DMS53 (cell line): ENCODE measurements at regions not wholly inside any gene's neighbourhood (a gene's known extent, or its start where the extent isn't known, plus 50 kb on each side); places are given as distances from the start of the nearest gene placed in this dataset.
A peak's percentile ranks its signal among the peaks of the same experiment; 100 is the strongest.

Experiments used
- DNase-seq: peaks from one replicate; lab custom pipeline; 2025; lab: John Stamatoyannopoulos, UW

DNA sequence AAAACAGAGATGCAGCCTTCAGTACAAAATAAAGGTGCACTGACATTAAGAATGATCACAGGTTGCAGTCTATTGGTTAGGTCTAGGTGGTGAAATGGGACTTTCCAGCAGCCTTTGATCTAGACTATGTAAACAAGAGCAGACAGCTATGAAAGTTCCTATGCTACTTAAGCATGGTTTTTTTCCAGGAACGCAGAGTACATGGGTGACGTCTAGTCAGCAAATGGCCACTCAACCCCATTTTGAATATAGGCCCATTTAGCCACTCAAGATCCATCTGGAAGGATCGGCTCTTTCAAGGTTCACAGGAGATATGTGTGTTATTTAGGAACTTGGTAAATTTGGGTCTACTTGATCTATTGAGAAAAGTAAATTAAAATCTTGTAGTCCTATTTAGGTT, 1424.6 kb upstream of the LRRTM3 start:
- peak; percentile 96 for DNase-seq

DNA sequence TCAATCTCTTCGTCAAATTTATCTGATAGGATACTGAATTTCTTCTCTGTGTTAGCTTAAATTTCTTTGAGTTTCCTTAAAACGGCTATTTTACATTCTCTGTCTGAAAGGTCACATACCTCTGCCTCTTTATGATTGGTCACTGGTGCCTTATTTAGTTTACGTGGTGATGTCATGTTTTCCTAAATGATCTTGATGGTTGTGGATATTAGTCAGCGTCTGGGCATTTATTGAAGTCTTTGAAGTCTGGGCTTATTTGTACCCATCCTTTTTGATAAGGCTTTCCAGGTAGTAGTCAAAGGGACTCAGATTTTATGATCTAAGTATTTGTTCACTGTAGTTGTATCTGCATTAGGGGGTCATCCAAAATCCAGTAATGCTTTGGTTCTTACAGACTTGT, 1407.5 kb upstream of the LRRTM3 start:
- DNase-seq = peak; percentile 32

DNA sequence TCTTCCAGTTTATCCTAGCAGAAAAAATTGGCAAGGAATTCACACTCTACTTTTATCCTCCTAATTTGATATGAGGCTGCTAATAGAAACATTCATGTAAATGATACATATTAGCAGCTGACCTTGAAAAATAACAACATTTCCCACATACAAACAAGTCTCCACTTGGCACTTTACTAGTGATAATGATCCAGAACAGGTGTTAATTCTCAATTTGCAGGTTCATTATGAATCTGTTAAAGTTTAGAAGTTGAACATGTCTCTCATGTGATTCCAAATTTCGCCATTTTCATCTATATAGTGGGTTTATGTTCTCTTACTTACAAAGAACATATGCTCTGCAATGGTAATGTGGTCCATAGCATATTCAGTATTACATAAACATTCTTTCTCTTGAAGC, 1396.8 kb upstream of the LRRTM3 start:
- DNase-seq = no peak

DNA sequence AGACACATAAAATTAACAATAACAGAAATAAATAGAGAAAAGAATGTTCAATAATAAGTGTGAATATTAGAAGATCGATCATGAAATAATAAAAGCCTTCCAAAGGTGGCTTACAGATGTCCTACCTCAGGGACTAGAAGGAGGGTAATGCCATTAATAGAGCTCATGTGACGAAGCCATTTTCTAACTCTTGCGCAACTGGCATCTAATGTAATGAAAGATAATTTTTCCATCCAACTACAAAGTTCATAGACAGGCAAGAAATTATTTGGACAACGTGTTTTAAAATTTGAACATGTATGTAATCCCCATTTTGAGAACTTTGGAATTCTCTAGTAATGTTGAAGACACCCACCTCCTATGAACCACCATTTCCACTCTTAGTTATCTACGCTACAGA, 1394.3 kb upstream of the LRRTM3 start:
- no peak for DNase-seq

DNA sequence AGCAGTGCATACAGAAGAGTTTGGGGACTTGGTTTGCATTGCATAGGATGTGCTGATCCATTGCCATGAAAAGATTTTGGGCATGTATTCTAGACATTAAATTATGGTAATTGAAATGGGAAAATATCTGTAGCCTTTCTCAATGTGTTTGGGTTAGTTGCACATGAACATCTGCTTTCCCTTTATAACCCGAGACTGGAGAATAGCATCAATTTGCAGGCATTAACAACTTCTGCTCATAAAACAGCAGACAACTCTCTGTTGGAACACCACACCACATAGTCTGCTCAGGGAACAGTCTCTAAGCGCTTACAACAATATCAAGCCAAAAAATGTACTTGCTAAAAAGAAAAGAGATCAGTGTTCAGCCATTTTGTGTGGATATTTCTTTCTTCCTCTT, 1391.1 kb upstream of the LRRTM3 start:
- DNase-seq = no peak

DNA sequence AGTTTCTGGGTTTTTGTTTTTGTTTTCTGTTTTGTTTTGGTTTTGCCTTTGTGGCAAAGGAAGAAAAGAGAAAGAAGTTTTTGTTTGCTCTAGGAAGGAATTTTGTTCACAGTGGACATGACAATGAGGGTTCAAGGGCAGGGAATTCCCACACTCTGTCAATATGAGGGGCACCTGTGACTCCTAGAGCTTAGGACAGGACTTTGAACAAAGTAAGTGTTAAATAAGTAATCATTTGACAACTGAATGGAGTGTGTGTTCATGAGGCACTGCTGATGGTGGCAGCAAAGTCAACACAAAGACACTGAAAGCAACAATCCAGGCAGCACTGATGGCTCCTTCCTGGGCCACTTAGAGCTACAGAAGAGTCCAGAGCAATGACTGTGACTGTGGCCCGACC, 1381.1 kb upstream of the LRRTM3 start:
- DNase-seq = peak; percentile 8

DNA sequence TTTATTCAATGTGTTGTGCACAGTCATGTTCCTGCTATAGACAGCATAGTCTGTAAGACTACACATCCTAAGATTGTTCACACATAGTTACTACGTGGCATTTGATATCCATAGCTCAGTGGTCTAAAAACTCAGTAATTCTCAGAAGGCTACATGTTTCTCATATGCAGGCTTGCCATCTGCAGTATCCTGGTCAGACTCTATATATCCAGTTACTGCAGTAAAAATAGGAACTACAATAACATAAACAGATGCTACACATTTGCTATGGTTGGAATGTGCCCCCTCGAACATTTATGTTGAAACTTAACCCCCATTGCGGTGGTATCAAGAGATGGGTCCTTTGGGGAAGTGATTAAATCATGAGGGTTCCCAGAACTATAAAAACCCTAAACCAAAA, 1377.8 kb upstream of the LRRTM3 start:
- no peak for DNase-seq

DNA sequence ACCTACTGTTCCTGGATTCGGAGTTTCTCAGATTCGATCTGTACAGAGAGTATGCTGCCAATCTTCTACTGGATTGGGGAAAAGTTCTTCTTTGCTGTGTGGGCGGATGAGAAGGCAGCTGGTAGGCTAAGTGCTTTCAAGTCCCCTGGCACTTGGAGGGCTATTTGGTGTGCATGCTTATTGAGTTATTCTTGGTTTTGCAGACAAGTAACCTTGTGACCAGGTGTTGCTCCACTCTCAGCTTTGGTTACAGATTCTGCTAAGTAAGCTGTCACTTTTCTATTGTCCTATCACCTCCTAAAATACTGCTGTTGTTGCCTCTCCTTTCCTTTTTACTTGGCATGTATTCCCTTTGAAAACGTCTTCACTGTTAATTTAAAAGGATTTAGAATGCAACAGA, 1375.1 kb upstream of the LRRTM3 start:
- no peak for DNase-seq

DNA sequence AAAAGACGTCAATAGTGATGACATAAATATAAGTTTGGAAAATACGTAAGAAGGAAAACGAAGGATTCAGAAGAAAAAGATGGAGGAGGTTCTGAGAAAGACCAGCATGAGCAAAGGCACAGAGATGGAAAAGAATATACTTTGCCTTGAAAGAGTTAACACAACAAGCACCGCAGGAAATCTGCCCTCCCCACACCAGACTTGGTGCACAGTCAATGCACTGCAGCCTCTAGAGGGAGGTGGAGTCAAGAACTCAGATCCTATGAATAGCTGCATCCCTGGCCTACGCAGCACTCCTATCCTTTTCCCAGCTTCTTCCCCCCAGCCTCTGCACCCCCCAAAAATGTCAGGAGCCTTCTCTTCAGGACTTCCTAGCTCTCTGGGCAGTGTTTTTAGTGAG, 1370.6 kb upstream of the LRRTM3 start:
- DNase-seq = no peak

DNA sequence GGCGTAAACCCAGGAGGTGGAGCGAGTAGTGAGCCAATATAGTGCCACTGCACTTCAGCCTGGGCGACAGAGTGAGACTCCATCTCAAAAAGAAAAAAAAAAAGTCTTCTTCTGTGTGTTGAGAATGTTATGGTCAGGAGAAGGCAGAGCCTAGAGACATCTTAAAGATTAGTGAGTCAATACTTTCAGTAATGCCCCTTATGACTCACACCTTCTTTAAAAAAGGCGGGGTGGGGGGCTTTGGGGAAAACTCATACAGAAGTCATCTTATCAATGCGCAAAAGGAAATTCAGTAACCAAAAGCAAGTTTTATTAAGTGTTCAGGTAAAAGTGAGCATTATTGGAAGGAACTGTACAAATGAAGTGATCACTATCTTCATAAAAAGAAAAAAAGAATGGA, 1369.8 kb upstream of the LRRTM3 start:
- DNase-seq = no peak

DNA sequence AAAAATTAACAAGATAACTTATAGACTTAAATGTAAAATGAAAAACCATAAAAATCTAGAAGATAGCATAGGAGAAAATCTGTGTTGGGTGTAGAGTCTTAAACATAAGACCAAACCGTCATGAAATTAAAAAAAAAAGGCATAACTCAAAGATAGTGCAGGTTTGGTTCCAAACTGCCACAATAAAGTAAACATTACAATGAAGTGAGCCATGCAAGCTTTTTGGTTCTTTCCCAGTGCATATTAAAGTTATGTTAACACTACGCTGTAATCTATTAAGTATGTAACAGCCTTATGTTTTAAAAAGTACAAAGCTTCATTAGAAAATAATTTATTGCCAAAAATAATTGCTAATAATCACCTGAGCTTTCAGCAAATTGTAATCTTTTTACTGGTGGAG, 1366.5 kb upstream of the LRRTM3 start:
- no peak for DNase-seq

DNA sequence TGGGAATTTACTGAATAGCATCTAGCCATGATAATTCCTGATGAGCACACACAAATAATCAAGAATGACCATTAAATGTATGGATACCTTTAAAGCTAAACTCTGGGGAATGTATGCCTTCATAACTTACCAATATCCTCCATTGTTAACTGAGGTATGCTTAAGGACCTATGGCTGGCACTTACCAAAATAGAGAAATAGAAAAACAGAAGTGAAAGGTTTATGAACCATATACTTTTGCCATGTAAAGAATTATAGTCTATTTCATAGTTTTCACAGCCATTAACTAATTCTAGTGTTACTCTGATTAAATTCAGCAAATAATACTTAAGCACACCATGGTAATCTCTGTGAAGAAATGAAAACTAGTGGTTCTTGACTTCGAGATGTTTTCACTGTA, 1360.6 kb upstream of the LRRTM3 start:
- no peak for DNase-seq

DNA sequence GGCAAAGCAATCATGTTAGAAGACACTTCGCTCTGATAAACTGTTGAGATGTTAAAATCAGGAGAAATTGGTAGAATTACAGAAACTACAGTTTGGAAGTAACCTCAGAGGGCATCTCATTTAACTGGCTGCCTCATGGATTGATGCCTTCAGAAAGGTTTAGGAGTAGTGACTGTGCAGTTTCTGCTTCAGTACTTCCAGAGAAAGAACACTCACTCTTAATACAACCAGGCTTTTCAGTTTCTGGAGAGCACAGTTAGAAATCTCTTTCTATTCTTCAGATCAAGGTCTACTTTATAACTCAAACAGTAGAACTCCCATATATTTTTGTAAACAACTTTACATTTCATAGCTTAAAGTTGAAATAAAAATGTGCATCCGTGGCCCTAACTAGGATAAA, 1358.9 kb upstream of the LRRTM3 start:
- DNase-seq = peak; percentile 8

DNA sequence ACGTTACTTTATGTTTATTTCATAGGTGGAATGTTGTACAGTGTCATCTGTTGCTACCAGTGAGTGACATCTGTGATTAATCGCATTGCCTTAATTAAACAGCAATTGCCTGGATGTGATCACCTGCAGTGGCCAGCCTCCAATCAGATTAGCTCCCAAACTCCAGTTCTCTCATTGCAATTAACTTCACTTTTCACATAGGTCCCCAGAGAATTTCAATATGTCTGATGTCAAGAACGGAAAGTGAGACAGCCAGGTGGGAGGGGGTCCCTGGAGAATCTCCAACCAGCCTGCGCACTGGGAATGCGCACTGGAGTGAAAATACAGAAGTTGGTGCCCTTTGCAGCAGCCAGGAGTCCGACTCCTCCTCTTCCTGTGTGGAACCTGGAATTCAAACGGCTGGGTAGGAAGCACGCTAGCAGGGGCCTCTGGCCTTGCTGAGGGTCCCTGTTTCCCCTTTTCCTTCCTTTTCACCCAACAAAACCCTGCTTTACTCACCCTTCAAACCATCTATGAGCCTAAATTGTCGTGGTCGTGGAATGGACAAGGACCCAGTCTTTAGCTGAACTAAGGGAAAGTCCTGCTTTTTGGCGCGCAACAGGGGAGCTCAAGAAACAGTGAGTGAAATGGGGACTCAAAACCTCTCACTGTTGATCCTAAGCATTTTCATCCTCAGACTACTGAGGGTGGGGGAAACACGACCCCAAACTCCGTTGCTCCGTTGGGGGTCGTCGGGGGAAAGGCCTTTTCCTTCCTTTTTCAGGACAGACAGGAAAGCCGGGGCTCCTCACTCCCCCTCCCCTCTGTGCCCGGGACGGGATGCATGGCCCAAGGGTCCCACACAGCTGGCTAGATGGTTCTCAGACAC, 1355.5 kb upstream of the LRRTM3 start:
- DNase-seq = peak; percentile 80

DNA sequence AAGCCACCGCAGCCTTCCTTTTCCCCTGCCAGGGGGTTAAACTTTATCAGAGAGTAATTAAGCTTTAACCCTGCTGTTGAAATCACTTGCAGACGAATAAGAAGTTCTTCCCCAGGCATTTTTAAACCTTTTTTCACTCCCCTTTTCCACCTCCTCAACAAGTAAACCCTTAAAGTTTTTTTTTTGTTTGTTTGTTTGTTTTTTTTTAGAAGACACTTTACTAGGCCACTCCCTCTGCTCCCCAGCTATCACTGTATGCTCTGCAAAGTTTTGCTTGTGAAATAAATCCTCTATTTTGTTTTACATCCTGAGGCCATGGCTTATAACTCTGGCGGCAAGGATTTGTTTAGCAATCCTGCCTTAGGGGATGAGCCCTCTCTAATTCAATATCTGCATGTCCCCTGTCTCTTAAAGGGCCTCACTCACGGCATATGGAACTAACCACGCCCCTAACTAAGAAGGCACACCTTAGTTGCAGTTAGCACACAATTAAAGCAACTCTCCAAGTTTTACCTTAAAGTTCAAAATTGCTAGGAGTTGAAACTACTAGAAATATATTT, 1354.7 kb upstream of the LRRTM3 start:
- peak; percentile 56 for DNase-seq

DNA sequence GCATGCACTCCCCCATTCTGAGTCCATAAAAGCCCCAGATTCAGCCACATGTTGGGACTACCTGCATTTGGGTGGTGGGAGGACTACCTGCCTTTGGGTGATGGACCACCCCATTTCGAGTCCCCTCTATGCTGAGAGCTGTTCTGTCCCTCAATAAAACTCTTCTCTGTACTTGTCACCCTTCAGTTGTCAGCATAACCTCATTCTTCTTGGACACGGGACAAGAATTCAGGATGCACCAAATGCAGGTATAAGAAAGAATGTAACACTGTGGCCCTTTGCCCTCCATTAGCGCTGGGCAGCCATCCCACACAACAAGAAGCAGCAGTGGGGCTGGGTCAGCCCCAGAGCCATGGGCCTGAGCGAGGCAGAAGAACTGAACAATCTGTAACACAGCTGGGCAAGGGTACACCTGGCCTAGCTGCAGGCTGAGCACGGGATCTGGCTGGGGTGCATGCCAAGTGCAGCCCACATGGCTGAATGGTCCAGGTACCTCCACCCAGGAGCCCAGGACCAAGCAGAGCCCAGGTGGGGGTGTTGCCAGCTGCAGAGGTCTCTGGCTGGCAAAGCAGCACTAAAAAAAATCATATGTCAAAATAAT, 1344.3 kb upstream of the LRRTM3 start:
- DNase-seq = peak; percentile 25

DNA sequence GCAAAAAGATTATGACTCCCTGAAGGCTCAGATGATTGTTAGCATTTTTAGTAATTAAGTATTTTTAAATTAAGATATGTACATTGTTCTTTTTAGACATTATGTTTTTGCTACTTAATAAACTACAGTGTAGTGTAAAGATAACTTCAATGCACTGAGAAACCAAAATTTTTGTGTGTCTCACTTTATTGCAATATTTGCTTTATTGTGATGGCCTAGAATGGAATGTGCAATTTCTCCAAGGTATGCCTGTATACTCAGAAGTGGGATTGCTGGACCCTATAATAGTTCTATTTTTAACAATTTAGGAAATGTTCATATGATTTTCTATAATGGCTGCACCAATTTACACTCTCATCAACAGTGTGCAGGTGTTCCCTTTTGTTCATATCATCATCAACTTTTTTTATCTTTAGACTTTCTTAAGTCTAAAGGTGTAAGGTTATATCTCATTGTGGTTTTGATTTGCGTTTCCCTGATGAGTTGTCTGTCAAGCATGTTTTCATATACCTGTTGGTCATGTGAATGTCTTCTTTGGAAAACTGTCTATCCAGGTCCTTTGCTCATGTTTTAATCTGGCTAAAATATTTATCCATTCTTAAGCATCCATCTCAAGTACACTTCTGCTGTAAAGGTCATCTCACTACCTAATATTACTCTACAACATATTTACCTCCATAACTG, 1323.5 kb upstream of the LRRTM3 start:
- DNase-seq = no peak

DNA sequence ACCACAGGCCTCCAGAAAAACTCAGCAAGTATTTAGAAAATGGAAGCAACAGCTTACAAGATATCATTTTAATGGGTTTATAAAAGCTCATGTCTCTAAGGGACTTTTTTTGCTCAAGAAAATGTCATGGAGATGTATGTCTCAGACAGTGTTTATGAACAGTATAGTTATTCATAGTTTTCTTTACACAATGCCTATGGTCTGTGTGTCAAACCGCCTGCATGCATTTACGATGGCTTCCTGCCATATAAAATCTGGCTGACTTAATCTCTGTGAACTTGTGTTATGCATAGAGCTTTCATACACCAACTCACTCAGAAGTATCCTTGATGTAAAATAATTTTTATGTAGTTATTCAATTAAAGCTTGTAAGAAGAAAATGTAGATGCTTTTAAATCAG, 1314.2 kb upstream of the LRRTM3 start:
- DNase-seq = no peak

DNA sequence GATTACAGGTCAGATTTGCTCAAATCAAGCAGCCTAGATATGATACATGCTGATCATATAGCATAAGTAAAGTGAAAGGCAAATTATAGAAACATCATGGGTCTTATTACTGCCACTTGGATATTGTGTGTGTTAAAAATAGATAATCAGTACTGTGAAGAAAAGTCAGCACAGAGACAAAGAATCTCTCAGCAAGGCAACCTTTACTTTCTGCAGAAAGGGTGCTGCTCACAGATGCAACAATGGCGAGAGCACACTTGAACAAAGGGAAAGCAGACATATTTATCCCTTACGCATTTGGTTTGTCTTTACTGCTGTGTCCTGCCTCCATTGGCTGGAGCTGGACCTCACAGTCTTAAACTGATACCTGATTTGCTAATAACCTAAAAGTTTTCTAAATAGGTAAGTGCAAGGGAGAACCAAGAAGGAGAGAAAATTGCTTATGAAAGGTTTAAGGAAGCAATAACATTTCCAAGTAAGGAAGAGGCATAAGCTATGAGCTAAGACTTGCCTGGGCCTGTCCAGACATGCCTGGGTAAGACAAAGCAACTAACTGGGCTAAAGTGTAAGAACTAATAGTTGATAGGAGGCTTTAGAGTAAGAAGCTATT, 1310.8 kb upstream of the LRRTM3 start:
- DNase-seq = no peak

DNA sequence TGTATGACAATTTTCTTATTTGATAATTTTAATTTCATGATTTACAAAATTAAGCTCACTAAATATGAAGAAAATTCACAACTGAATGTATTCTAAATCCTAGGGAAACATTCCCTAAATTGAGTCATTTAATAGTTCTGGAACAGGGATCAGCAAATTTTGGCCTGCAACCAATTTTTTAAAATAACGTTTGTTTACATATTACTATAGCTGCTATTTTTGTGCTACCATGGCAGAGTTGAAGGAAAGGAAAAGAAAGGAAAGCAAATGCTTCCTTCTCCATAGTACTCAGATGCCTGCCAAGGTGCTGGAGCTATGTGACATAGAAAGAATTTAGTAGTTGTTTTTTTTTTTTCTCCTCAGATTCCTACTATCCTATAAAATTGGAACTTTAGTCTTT, 1307.7 kb upstream of the LRRTM3 start:
- DNase-seq = no peak

DNA sequence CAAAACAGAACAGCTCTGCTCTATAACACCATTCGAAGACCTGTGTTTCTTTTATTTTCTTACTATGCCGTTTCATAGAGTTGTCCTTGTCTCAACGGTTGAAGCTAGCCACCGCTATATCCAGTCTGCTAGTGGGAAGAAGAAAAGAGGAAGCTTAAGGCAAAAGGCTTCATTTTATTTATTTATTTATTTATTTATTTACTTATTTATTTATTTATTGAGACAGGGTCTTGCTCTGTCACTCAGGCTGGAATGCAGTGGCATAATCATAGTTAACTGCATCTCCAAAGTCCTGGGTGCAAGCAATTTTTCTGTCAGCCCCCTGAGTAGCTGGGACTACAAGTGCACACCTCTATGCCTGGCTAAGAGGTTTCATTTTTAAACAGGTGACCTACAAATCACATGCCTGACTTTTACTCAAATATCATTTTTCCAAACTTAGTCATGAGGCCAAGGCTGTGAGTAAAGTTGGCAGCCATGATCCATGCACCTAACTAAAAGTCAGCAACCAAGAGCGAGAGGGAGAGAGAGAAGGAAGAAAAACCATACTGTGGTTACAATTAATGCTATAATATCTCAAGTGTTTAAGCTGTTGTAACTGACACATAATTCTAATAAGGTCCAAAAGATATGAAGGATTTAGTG, 1305.3 kb upstream of the LRRTM3 start:
- DNase-seq = no peak

DNA sequence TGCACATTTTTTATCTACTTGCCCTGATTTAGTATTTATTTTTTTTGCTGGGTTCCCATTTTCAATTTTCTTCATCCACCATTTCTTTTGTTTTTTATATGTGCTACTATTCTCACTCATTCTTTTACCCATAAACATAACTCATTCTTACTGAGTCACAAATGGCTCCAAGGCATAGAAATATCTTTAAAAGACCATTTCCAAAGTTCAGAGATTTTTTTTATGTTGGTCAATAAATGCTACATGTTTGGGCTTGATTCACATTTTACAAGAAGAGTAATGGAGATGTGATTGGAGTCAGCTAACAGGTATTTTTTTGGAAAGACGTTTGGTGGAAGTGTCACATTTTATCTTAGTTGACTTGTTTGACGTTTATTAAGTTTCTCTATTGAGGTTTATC, 1303.2 kb upstream of the LRRTM3 start:
- DNase-seq = no peak
